ENCODE measurements at regions not wholly inside any gene's neighbourhood (a gene's known extent, or its start where the extent isn't known, plus 50 kb on each side); places are given as distances from the start of the nearest gene placed in this dataset.
"Not testable (repeated sequence)": the region's sequence is repeated elsewhere in the genome, so short reads cannot be mapped to it uniquely, and the experiment has no call there.

- peak; percentile 30 for DNase-seq (ENCODE audit: low spot score)
Observed at GRCh38 chr10:32141018-32141807, 85.0 kb upstream of the KIF5B start.

- DNase-seq (ENCODE audit: low spot score): no peak
Observed at GRCh38 chr10:32140403-32140802, 84.2 kb upstream of the KIF5B start.

- DNase-seq (ENCODE audit: low spot score): peak; percentile 90
Observed at GRCh38 chr10:32139223-32140073, 83.2 kb upstream of the KIF5B start.

GRCh38 chr10:32136927-32137326 is 80.7 kb upstream of the KIF5B start:
- not testable (repeated sequence) for DNase-seq (ENCODE audit: low spot score)

GRCh38 chr10:32135796-32136195 is 79.6 kb upstream of the KIF5B start:
- not testable (repeated sequence) for DNase-seq (ENCODE audit: low spot score)

- DNase-seq (ENCODE audit: low spot score): no peak
Observed at GRCh38 chr10:32132357-32132946, 76.2 kb upstream of the KIF5B start.

GRCh38 chr10:32131388-32131787 is 75.2 kb upstream of the KIF5B start:
- peak; percentile 49 for DNase-seq (ENCODE audit: low spot score)

GRCh38 chr10:32130788-32131187 is 74.6 kb upstream of the KIF5B start:
- no peak for DNase-seq (ENCODE audit: low spot score)

GRCh38 chr10:32125023-32125422 is 68.8 kb upstream of the KIF5B start:
- no peak for DNase-seq (ENCODE audit: low spot score)

- no peak for DNase-seq (ENCODE audit: low spot score)
Observed at GRCh38 chr10:32123021-32123420, 66.8 kb upstream of the KIF5B start.

- no peak for DNase-seq (ENCODE audit: low spot score)
Observed at GRCh38 chr10:32121648-32122047, 65.4 kb upstream of the KIF5B start.

- DNase-seq (ENCODE audit: low spot score): no peak
Observed at GRCh38 chr10:32120147-32120546, 63.9 kb upstream of the KIF5B start.

- no peak for DNase-seq (ENCODE audit: low spot score)
Observed at GRCh38 chr10:32114508-32114907, 58.3 kb upstream of the KIF5B start.

GRCh38 chr10:32112055-32112454 is 55.8 kb upstream of the KIF5B start:
- DNase-seq (ENCODE audit: low spot score): peak; percentile 56

GRCh38 chr10:32111585-32111984 is 55.4 kb upstream of the KIF5B start:
- no peak for DNase-seq (ENCODE audit: low spot score)

- no peak for DNase-seq (ENCODE audit: low spot score)
Observed at GRCh38 chr10:32110790-32111189, 54.6 kb upstream of the KIF5B start.

- DNase-seq (ENCODE audit: low spot score): no peak
Observed at GRCh38 chr10:32109603-32110002, 53.4 kb upstream of the KIF5B start.

Data from LoVo (cell line).